CD4-positive, alpha-beta T cell treated with Interleukin-17A for 1 hour (primary cell): ENCODE measurements at regions not wholly inside any gene's neighbourhood (a gene's known extent, or its start where the extent isn't known, plus 50 kb on each side); places are given as distances from the start of the nearest gene placed in this dataset.

Experiments
- DNase-seq: peaks from one replicate; pipeline ENCODE4 v3.0.0-alpha.2; 2020

DNA sequence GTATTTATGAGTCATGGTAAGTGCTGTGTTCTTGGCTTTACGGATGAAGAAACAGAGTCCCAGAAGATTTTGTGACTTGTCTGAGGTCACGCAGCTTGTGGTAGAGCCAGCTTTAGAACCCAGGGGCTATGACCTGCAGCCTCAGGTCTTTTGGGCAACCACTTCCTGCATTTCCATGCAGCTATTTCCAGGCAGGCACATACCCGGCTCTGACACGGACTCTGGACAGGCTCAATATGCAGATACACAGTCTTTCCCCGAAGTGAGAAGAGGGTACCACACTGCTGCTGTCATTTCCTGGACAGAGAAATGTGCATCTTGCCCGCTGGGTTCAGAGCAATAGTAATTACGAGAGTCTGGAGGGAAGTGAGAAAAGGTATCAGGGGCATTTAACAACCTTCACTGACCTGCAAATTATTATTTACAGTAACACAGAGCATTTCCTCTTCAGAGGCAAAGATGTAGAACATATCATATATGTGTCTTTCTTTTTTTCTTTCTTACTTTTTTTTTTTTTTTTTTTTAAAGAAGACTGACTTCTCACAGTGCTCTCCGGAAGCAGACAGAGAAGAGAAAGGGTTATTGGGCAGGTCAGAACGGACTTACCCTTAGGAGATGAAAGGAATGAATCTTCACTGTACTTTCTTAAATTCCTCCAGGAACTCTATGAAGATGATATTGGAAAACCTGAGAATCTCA lies 185.1 kb downstream of the CLIC5 start:
- DNase-seq, result peak; percentile 34

- no peak for DNase-seq
Observed at GRCh38 chr6:45829873-45830272, 185.8 kb downstream of the CLIC5 start.

DNA sequence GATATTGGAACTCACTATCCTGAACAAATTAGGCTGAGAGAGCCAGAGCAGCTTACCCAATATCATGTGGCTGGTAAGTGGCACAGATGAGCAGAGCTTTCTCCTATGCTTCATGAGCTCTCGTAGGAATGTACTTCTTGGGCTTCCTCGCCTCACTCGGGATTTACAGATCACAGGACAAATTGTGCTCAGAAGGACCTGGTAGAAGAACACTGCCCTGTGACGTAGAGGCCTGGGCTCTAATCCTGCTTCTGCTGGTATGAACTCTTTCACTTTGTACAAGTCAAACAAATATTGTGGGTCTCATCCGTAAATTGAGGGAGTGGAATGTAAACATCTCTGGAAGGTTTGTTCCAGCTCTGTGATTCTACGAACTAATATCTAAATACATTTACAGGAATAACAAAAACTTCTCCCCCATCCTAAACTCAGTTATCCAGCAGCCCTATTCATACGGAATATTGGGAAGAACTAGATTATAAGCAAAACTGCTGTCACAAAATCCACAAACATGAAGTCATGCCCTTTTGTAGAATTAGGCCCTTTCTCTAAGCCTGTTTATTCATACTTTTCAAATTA lies 187.6 kb downstream of the CLIC5 start:
- no peak for DNase-seq

DNA sequence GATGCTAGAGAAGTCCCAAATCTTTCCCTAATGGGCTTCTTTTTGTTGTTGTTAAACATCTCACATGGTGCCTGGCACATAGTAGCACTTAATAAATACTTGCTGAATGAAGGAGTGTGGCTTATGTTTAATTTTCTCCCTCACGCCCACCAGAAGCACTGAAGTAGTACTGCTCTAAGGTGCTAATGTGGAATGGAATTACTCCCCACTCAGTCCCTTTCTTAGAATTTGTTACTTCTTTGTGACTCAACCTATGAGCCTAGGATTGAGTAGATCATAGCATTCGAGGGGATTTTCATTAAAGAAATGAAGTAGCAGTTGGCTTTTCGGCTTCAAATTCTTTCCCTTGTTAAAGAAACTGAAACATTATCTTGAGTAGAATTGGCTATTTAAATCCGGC lies 192.8 kb downstream of the CLIC5 start:
- no peak for DNase-seq

DNA sequence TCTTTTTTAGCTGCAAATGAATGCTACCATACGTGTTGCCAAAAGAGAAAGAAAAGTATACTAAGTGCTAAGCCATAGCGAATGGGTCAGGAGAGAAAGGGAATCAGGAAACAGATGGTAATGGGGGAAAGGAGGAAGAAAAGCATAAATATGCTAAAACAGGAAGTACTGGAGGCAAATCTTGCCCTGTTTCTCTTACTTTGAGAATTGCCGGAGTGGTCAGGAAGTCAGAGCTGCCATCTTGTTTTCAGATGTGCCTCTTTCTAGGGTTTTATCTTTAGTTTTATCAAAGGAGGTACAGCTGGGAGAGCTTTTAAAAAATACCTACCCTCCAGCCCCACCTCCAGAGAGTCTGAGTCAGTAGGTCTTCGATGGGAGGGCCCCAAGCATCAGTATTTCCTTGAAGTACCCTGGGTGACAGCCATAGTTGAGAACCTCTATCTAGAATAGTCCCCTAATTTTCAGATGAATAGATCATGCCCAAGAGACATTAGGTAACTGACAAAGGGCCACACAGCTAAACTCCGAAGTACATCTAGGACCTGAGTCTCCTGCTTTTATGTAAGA lies 193.3 kb downstream of the CLIC5 start:
- DNase-seq, result no peak

DNA sequence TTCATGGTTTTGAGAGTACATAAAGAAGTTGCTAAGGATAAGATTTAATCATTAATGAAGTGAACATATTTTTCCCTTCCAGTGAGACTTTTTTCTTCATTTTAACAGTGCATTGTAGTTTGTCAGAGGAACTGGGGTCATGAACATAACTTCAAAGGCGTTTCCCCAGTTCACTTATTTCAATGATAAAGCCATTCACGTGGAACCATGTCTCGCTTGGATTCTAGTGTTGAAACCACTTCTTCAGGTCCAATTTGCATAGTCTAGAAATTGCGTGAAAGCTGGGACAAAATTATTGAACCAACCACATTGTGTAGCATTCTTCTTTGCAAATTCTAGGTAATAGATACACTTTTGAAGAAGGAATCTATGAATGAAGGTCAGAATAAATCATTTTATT lies 197.0 kb downstream of the CLIC5 start:
- no peak for DNase-seq

DNA sequence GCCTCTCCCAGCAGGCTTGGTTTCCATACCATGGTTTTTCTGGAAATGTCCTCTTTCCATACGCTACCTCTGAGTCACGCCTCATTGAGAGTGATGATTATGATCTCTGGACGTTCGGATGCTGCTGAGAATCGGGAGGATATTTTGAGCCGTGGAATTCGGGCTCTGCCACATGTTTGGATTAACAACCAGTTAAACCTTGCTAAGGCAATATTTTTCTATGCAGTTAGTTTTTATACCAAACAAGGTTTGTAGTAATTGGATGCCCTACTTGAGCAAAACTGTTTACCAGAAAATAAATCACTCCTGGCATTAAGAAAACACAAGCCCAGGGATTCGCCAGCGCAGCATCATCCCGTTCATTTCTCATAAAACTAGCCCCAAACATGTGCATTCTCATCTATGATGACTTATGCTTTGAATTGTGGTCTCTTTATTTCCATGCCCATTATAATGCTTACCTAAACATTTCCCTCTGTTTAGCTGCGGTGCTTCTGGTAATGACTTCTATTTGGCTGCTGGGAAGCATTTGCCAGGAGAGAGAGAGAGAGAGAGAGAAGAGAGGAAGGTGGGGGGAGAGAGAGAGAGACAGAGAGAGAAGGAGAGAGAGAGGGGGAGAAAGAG lies 198.9 kb downstream of the CLIC5 start:
- no peak for DNase-seq

DNA sequence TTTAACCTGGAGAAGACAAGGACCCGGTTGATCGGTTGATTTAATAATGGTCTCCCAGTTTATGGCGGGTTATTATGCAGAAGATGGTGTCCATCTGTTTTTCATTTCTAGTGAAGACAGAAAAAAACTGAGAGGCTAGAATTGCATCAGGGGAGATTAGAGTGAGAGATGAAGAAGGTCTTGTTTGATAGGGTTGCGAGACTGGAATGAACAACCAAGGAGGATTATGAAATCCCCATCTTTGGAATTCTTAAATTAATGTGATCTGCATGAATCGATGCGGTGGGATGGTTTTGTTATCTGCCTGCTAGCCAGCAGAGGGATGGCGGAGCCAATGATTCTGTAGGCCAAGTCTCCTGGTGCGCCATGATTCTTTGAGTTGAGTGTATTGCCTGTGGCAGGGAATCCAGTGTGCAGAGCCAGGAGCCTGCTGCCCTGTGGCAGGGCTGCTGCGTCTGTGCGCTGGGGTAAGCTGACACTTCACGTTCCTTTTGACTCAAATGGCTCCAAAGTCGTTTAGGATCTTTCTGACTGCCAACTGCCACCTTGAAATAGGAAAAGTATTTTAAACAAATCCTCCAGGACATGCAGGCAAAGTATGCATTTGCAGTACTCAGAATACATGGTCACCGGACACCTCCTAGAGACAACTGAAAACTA lies 200.1 kb downstream of the CLIC5 start:
- DNase-seq, result no peak

DNA sequence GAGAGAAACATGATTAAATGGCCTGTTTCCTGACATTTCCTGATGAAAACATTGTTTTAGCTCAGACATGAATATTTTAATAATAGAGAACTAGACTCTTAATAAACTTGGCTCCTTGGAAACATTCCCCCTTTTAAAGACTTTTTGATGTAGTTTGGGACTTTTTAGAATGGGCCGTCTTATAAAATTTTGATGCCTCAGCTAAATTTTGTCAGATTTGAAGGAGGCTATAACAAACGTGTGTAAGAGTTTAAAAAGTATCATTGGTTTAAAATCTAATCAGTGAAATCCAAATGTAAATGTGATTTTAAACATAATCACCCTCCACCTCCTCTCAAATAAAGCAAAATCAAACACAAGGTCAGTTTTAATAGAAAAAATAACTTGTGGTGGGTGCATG lies 200.9 kb downstream of the CLIC5 start:
- DNase-seq, result no peak

- no peak for DNase-seq
Observed at GRCh38 chr6:45813943-45814342, 201.7 kb downstream of the CLIC5 start.

- DNase-seq, result no peak
Observed at GRCh38 chr6:45812922-45813321, 202.7 kb downstream of the CLIC5 start.

- DNase-seq, result no peak
Observed at GRCh38 chr6:45808917-45809316, 206.7 kb downstream of the CLIC5 start.

DNA sequence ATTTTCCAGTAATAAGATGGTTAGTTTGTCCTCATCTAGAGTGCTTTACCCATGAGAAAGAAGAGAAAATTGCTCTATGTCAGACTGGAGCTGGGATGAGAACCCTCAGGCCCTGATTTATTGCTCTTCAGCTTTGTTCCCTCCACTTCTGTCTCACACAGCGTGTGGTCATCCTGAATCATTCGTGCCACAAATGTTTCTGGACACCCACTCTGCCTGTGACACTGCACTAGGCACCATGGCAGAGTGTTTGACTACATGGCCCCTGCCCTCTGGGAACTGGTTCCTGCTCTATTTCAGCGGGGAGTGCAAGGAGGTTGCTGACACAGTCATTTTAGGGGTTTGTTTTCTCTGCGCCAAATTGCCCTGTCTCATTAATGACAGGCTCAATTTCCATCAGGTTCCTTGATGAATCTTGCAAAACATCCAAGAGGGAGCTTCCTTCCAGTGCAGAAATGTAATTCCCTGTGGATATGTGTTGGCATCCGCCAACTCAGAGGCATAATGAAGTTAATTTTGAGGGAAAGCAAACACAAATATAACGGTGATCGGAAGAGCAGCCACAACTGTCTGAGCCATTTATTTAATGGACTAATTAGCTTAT lies 207.5 kb downstream of the CLIC5 start:
- DNase-seq, result no peak

GRCh38 chr6:45807311-45808041 lies 208.2 kb downstream of the CLIC5 start:
- no peak for DNase-seq

DNA sequence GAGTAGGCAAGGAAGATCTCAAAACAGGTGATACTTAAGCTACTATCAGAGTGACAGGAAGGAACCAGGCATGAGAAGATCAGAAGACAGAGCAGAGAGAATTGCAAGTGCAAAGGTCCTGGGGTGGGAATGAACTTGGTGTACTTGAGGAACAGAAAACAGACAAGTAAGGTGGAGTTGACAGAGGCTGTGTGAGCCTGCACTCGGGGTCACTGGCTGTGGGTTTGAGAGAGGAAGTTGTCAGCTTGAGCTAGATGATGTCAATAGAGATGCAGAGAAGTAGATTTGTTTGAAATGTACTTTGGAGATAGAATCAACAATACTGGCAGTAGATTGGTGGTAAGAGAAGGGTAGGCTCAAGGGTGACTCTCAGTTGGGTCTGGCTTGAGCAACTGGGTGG lies 209.5 kb downstream of the CLIC5 start:
- DNase-seq, result no peak

DNA sequence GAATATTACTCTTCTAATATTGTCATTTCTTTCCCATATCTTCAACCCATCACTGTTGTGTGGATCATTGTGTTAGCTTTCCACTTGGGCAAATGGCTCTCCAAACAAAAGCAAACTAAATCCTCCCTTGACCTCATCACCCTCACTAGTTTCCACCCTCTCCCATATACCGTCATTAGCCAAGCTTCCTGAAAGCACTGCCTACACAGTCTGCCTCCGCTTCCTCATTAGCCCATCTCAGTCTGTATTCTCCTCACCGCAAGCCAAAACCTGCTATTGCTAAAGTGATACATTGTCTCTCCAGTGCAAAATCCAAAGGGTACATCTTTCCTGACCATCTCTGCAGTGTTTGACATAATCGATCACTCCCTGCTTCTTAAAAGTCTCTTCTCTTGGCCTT lies 212.6 kb downstream of the CLIC5 start:
- DNase-seq, result no peak

GRCh38 chr6:45801471-45802289 lies 214.0 kb downstream of the CLIC5 start:
- DNase-seq, result no peak

GRCh38 chr6:45800911-45801310 lies 214.7 kb downstream of the CLIC5 start:
- DNase-seq, result no peak

GRCh38 chr6:45795678-45796077 lies 220.0 kb downstream of the CLIC5 start:
- DNase-seq, result no peak

- DNase-seq, result no peak
Observed at GRCh38 chr6:45794465-45794864, 221.2 kb downstream of the CLIC5 start.
